Vagina (tissue), 2 donors: ENCODE measurements at regions not wholly inside any gene's neighbourhood (a gene's known extent, or its start where the extent isn't known, plus 50 kb on each side); places are given as distances from the start of the nearest gene placed in this dataset.
"Not testable (repeated sequence)": the region's sequence is repeated elsewhere in the genome, so short reads cannot be mapped to it uniquely, and the experiment has no call there.

Source experiments
- CTCF ChIP-seq, 3 experiments: fragments of 450-650 bp in 2 of 3; fragments of 200-600 bp in 1 of 3; sonication (generic) in 1 of 3; IDR thresholded peaks; one replicate each; pipeline ENCODE4 v1.5.1; 2017 to 2019; ENCODE audit warnings: antibody characterized with exemption in 3 of 3, mild to moderate bottlenecking in 2 of 3, moderate library complexity in 2 of 3
- POLR2A ChIP-seq, 2 donors: fragments of 450-650 bp; IDR thresholded peaks; one replicate each; pipeline ENCODE4 v1.6.1; 2017; ENCODE audit warnings: antibody characterized with exemption in 2 of 2, mild to moderate bottlenecking in 2 of 2, moderate library complexity in 2 of 2
- POLR2AphosphoS5 ChIP-seq, 2 donors: sonication (generic); formaldehyde crosslinking; IDR thresholded peaks; one replicate each; pipeline ENCODE4 v1.9.0; 2017; ENCODE audit warnings: antibody characterized with exemption in 2 of 2, mild to moderate bottlenecking in 2 of 2, low read depth in 1 of 2; ENCODE audit not compliant: insufficient read depth in 1 of 2

GRCh38 chr1:100668494-100668893 lies 51.0 kb upstream of the VCAM1 start:
- TF ChIP-seq CTCF (IDR thresholded peaks at IDR 0.05); POLR2A (IDR thresholded peaks at IDR 0.05); POLR2AphosphoS5 (IDR thresholded peaks at IDR 0.05; ENCODE audit: insufficient read depth in 1 of 2, low read depth in 1 of 2): not testable (repeated sequence)
